ENCODE measurements at regions not wholly inside any gene's neighbourhood (a gene's known extent, or its start where the extent isn't known, plus 50 kb on each side); places are given as distances from the start of the nearest gene placed in this dataset.

DNA sequence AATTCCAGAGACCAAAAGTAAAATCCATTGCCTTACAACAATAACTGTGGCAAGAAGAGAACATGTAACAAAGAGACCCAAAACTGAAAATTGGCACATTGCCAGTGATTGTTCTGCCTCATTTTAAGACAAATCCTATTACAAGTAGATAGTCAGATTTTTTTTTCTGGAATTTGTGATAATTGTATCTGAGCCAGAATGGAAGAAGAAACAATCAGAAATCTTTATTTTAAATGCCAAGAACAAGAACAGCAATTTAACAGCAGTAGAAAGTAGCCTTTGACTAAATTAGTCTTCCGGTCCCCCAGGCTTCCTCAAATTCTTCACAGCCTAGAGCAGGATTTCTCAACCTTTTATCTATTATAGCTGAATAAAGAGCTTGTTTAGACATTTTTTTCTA, 106.7 kb upstream of the PTPN3 start:
- dilution Hi-C loops (cut with MboI; ENCODE audit: extremely low pct_ligation_motif_present, low sequenced_read_pairs): no loop called here
- no peaks in the 10 kb centered on the region for H3K4me1 ChIP-seq (ENCODE audit: control insufficient read depth, extremely low read depth, insufficient read depth, low read length)
- intact Hi-C loops (cut with micrococcal nuclease): no loop called here
- H3K79me2 ChIP-seq (ENCODE audit: control insufficient read depth, insufficient read depth, low read length): no peaks in the 10 kb centered on the region
- CTCF ChIA-PET: no interaction called here
- H4K20me1 ChIP-seq (replicated peaks; ENCODE audit: control insufficient read depth, extremely low read depth, insufficient read depth, low read length): no peaks in the 10 kb centered on the region
- H3K4me3 ChIP-seq (replicated peaks in 1 of 3; ENCODE audit: insufficient read depth in 1 of 3, low read depth in 1 of 3, low read length in 3 of 3): no peak overlapping the region
- TF ChIP-seq GATA2 (IDR thresholded peaks at IDR 0.05; ENCODE audit: insufficient read depth, insufficient read length, low read depth, low read length) (no peak), MAX (IDR thresholded peaks at IDR 0.05; ENCODE audit: insufficient read depth, insufficient read length) (no peak), FOS (IDR thresholded peaks at IDR 0.05; ENCODE audit: borderline replicate concordance, insufficient read depth, low read length) (no peak), POLR2A (IDR thresholded peaks at IDR 0.05; ENCODE audit: low read depth, low read length) (no peak), EZH2 (IDR thresholded peaks at IDR 0.05; ENCODE audit: borderline replicate concordance, low read depth, low read length, severe bottlenecking) (no peak), CTCF (IDR thresholded peaks at IDR 0.05; ENCODE audit: extremely low read depth in 1 of 2, insufficient read depth in 1 of 2, low read depth in 1 of 2, low read length in 2 of 2) (no peak), MYC (IDR thresholded peaks at IDR 0.05; ENCODE audit: low read depth, low read length) (no peak), POLR2AphosphoS5 (IDR thresholded peaks at IDR 0.05; ENCODE audit: insufficient read depth, low read depth, low read length) (no peak), JUN (IDR thresholded peaks at IDR 0.05; ENCODE audit: borderline replicate concordance, insufficient read depth, insufficient read length, low read depth) (no peak)
- H3K9me3 ChIP-seq (replicated peaks; ENCODE audit: control insufficient read depth, insufficient read depth, low read length): no peaks in the 10 kb centered on the region
- H3K36me3 ChIP-seq (ENCODE audit: control insufficient read depth in 2 of 2, extremely low read depth in 1 of 2, insufficient read depth in 2 of 2, low read length in 2 of 2): no peaks in the 10 kb centered on the region
- no TSS peak for BruUV-seq (replicated peaks)
- FAIRE-seq (no peak), DNase-seq (ENCODE audit: low read depth, low spot score) (peak; percentile 3)
- POLR2A ChIA-PET: no interaction called here
- H2AFZ ChIP-seq (ENCODE audit: low read depth, low read length): no peak overlapping the region
- no peak overlapping the region for H3K27ac ChIP-seq (ENCODE audit: insufficient read depth, low read depth, low read length)
- H3K9me1 ChIP-seq (replicated peaks; ENCODE audit: control insufficient read depth, extremely low read depth, insufficient read depth, low read length): no peaks in the 10 kb centered on the region
- H3K4me2 ChIP-seq (ENCODE audit: insufficient read depth, low read length): no peak overlapping the region
- no peaks in the 10 kb centered on the region for H3K27me3 ChIP-seq (ENCODE audit: control insufficient read depth in 2 of 2, insufficient read depth in 2 of 2, low read length in 2 of 2)
- H3K9ac ChIP-seq (replicated peaks; ENCODE audit: extremely low read depth, insufficient read depth, low read length): no peak overlapping the region

Measured in endothelial cell of umbilical vein (primary cell).